Neural progenitor cell (in vitro differentiated cells): ENCODE measurements at regions not wholly inside any gene's neighbourhood (a gene's known extent, or its start where the extent isn't known, plus 50 kb on each side); places are given as distances from the start of the nearest gene placed in this dataset.

Experiments
- DNase-seq: peaks from one replicate; pipeline ENCODE4 v3.0.0-alpha.2; 2016; ENCODE audit warnings: low spot score
- H2AFZ ChIP-seq: fragments of 200-600 bp; sonication (generic); replicated peaks from 2 replicates; pipeline ENCODE4 v1.6.1; 2016; ENCODE audit warnings: antibody characterized with exemption
- H3F3A ChIP-seq: fragments of 200-600 bp; sonication (generic); 2 replicates; pipeline ENCODE4 v1.6.1; 2016; ENCODE audit warnings: antibody characterized with exemption, low read depth
- H3K27ac ChIP-seq: fragments of 200-600 bp; sonication (generic); 2 replicates; pipeline ENCODE4 v1.5.1; 2016; ENCODE audit warnings: mild to moderate bottlenecking
- H3K27me3 ChIP-seq: fragments of 200-600 bp; sonication (generic); 2 replicates; pipeline ENCODE4 v1.6.1; 2016; ENCODE audit warnings: mild to moderate bottlenecking, moderate library complexity
- H3K36me3 ChIP-seq: fragments of 200-600 bp; sonication (generic); 2 replicates; pipeline ENCODE4 v1.5.1; 2016
- H3K4me1 ChIP-seq: fragments of 200-600 bp; sonication (generic); 2 replicates; pipeline ENCODE4 v1.6.1; 2016; ENCODE audit warnings: mixed run types
- H3K4me2 ChIP-seq: fragments of 200-600 bp; sonication (generic); 2 replicates; pipeline ENCODE4 v1.6.1; 2016
- H3K4me3 ChIP-seq: fragments of 200-600 bp; sonication (generic); 2 replicates; pipeline ENCODE4 v1.5.1; 2016
- H3K79me2 ChIP-seq: fragments of 200-600 bp; sonication (generic); 2 replicates; pipeline ENCODE4 v1.6.1; 2016; ENCODE audit warnings: low read depth
- H3K9ac ChIP-seq: fragments of 200-600 bp; sonication (generic); 2 replicates; pipeline ENCODE4 v1.6.1; 2016
- H3K9me3 ChIP-seq: fragments of 200-600 bp; sonication (generic); 2 replicates; pipeline ENCODE4 v1.5.1; 2016; ENCODE audit warnings: low read depth
- H4K20me1 ChIP-seq: fragments of 200-600 bp; sonication (generic); 2 replicates; pipeline ENCODE4 v1.6.1; 2016; ENCODE audit warnings: low read depth
- H3K27ac Mint-ChIP-seq: 3 replicates; pipeline ENCODE4 v1.8.0; 2021; ENCODE audit warnings: mixed read lengths
- H3K27me3 Mint-ChIP-seq: 2 replicates; pipeline ENCODE4 v1.8.0; 2022; ENCODE audit warnings: low read depth, mild to moderate bottlenecking, inconsistent platforms, moderate library complexity, mixed read lengths; ENCODE audit not compliant: insufficient read depth
- H3K36me3 Mint-ChIP-seq: 3 replicates; pipeline ENCODE4 v1.8.0; 2021; ENCODE audit warnings: mixed read lengths
- H3K4me1 Mint-ChIP-seq: 3 replicates; pipeline ENCODE4 v1.8.0; 2021; ENCODE audit warnings: mixed read lengths
- H3K4me3 Mint-ChIP-seq: 3 replicates; pipeline ENCODE4 v1.8.0; 2021; ENCODE audit warnings: mild to moderate bottlenecking, moderate library complexity, mixed read lengths
- H3K9me3 Mint-ChIP-seq: 3 replicates; pipeline ENCODE4 v1.8.0; 2020; ENCODE audit warnings: mixed read lengths
- CTCF ChIP-seq: fragments of 200-600 bp; sonication (generic); IDR thresholded peaks from 2 replicates; pipeline ENCODE4 v1.5.1; 2017; ENCODE audit warnings: antibody characterized with exemption, mild to moderate bottlenecking
- EZH2 ChIP-seq: fragments of 200-600 bp; sonication (generic); IDR thresholded peaks from 2 replicates; pipeline ENCODE4 v1.6.1; 2017; ENCODE audit warnings: antibody characterized with exemption, mild to moderate bottlenecking, moderate library complexity
- EZH2phosphoT487 ChIP-seq: fragments of 200-600 bp; sonication (generic); IDR thresholded peaks from 2 replicates; pipeline ENCODE4 v1.6.1; 2017; ENCODE audit warnings: antibody characterized with exemption

- Histone ChIP-seq H3K79me2 (no peaks in the 10 kb centered on the region), H3K27ac (no peak overlapping the region), H3F3A (no peaks in the 10 kb centered on the region), H3K27me3 (no peaks in the 10 kb centered on the region), H3K9me3 (no peaks in the 10 kb centered on the region), H3K9ac (no peak overlapping the region), H3K36me3 (peaks cover 3% of the 10 kb centered on the region), H3K4me1 (no peaks in the 10 kb centered on the region), H2AFZ (no peak overlapping the region), H4K20me1 (no peaks in the 10 kb centered on the region), H3K4me3 (no peak overlapping the region), H3K4me2 (no peak overlapping the region)
- no peak overlapping the region for H3K27ac Mint-ChIP-seq
- H3K4me1 Mint-ChIP-seq, result no peaks in the 10 kb centered on the region
- H3K4me3 Mint-ChIP-seq, result no peak overlapping the region
- peaks cover 2% of the 10 kb centered on the region for H3K27me3 Mint-ChIP-seq
- H3K9me3 Mint-ChIP-seq, result no peaks in the 10 kb centered on the region
- TF ChIP-seq CTCF, result peak; percentile 18
- TF ChIP-seq EZH2phosphoT487, result no peak
- TF ChIP-seq EZH2, result no peak
- no peaks in the 10 kb centered on the region for H3K36me3 Mint-ChIP-seq
- peak; percentile 3 for DNase-seq
Measured at GRCh38 chr6:66568271-66568670, 861.2 kb upstream of the EYS start.

- Histone ChIP-seq H4K20me1 (no peaks in the 10 kb centered on the region), H2AFZ (no peak overlapping the region), H3K36me3 (peaks cover 3% of the 10 kb centered on the region), H3K79me2 (no peaks in the 10 kb centered on the region), H3K27me3 (no peaks in the 10 kb centered on the region), H3K27ac (no peak overlapping the region), H3K4me1 (no peaks in the 10 kb centered on the region), H3K4me3 (no peak overlapping the region), H3F3A (no peaks in the 10 kb centered on the region), H3K9ac (no peak overlapping the region), H3K9me3 (no peaks in the 10 kb centered on the region), H3K4me2 (no peak overlapping the region)
- Mint-ChIP-seq H3K9me3 (peaks cover 2% of the 10 kb centered on the region), H3K36me3 (no peaks in the 10 kb centered on the region), H3K4me1 (no peaks in the 10 kb centered on the region), H3K4me3 (no peak overlapping the region), H3K27me3 (no peaks in the 10 kb centered on the region), H3K27ac (no peak overlapping the region)
- TF ChIP-seq CTCF (no peak), EZH2 (no peak), EZH2phosphoT487 (no peak)
- DNase-seq, result no peak
Measured at GRCh38 chr6:66561479-66561878, 854.5 kb upstream of the EYS start.

GRCh38 chr6:66558189-66558588, 851.2 kb upstream of the EYS start:
- peaks cover 26% of the 10 kb centered on the region for H3K9me3 Mint-ChIP-seq
- no peak for DNase-seq
- no peak for TF ChIP-seq EZH2
- TF ChIP-seq CTCF, result peak; percentile 40
- no peaks in the 10 kb centered on the region for H3K36me3 Mint-ChIP-seq
- no peaks in the 10 kb centered on the region for H3K27me3 Mint-ChIP-seq
- Histone ChIP-seq H2AFZ (no peak overlapping the region), H3K9me3 (peaks cover 8% of the 10 kb centered on the region), H3F3A (no peaks in the 10 kb centered on the region), H3K4me3 (no peak overlapping the region), H3K27ac (no peak overlapping the region), H3K79me2 (no peaks in the 10 kb centered on the region), H4K20me1 (no peaks in the 10 kb centered on the region), H3K27me3 (no peaks in the 10 kb centered on the region), H3K36me3 (no peaks in the 10 kb centered on the region), H3K4me2 (no peak overlapping the region), H3K9ac (no peak overlapping the region), H3K4me1 (no peaks in the 10 kb centered on the region)
- H3K4me3 Mint-ChIP-seq, result no peak overlapping the region
- no peak overlapping the region for H3K27ac Mint-ChIP-seq
- no peaks in the 10 kb centered on the region for H3K4me1 Mint-ChIP-seq

GRCh38 chr6:66556936-66557335, 849.9 kb upstream of the EYS start:
- no peak overlapping the region for H3K4me2 ChIP-seq
- Mint-ChIP-seq H3K36me3 (no peaks in the 10 kb centered on the region), H3K4me3 (no peak overlapping the region), H3K4me1 (no peaks in the 10 kb centered on the region), H3K27ac (no peak overlapping the region), H3K9me3 (peaks cover 26% of the 10 kb centered on the region), H3K27me3 (no peaks in the 10 kb centered on the region)
- H3K4me3 ChIP-seq, result no peak overlapping the region
- no peaks in the 10 kb centered on the region for H3K4me1 ChIP-seq
- no peak overlapping the region for H2AFZ ChIP-seq
- no peak for DNase-seq
- no peaks in the 10 kb centered on the region for H3K36me3 ChIP-seq
- H3K9me3 ChIP-seq, result peaks cover 8% of the 10 kb centered on the region
- TF ChIP-seq EZH2phosphoT487 (no peak), CTCF (no peak), EZH2 (no peak)
- H3K27me3 ChIP-seq, result no peaks in the 10 kb centered on the region
- no peak overlapping the region for H3K27ac ChIP-seq
- H3F3A ChIP-seq, result no peaks in the 10 kb centered on the region
- H3K9ac ChIP-seq, result no peak overlapping the region
- no peaks in the 10 kb centered on the region for H3K79me2 ChIP-seq
- H4K20me1 ChIP-seq, result no peaks in the 10 kb centered on the region
